ENCODE measurements at regions not wholly inside any gene's neighbourhood (a gene's known extent, or its start where the extent isn't known, plus 50 kb on each side); places are given as distances from the start of the nearest gene placed in this dataset.
"Not testable (repeated sequence)": the region's sequence is repeated elsewhere in the genome, so short reads cannot be mapped to it uniquely, and the experiment has no call there.

GRCh38 chr7:124177891-124178290 lies 145.0 kb upstream of the TMEM229A start:
- DNase-seq (no peak), ATAC-seq (no peak)
- intact Hi-C loops (cut with DNase I): loop anchor here in 1 of 10 donors (5.0 kb wide), 1 partner anchor 589 kb away; the partner anchor contains the start of gene GPR37
- H3K9me3 ChIP-seq: peaks cover 0 to 4% (median 0%) of the 10 kb centered on the region in 12 donors
- H3K27ac ChIP-seq: no peak overlapping the region
- no peaks in the 10 kb centered on the region for H3K4me1 ChIP-seq
- TF ChIP-seq POLR2A (IDR thresholded peaks at IDR 0.05) (no peak), CTCF (IDR thresholded peaks at IDR 0.05) (no peak)
- no peaks in the 10 kb centered on the region for H3K36me3 ChIP-seq
- H3K4me3 ChIP-seq: no peak overlapping the region
- no peaks in the 10 kb centered on the region for H3K27me3 ChIP-seq

- WGBS, 4 donors: 91 to 94% (median 94%) methylated on average over 3 of the region's 3 CpGs
- H3K4me1 ChIP-seq, DNase-seq, H3K36me3 ChIP-seq, ATAC-seq, H3K4me3 ChIP-seq, H3K27ac ChIP-seq, H3K9me3 ChIP-seq, H3K27me3 ChIP-seq: not testable (repeated sequence)
- intact Hi-C loops (cut with DNase I): loop anchor here in 6 of 10 donors (2.0 to 5.0 kb wide), 3 partner anchors 610 to 615 kb away; no protein-coding TSS in a partner anchor
These were observed 138.9 kb upstream of the TMEM229A start for GRCh38 chr7:124171812-124172211.

GRCh38 chr7:124171068-124171467 lies 138.2 kb upstream of the TMEM229A start:
- Histone ChIP-seq H3K4me3 (no peak overlapping the region), H3K4me1 (no peaks in the 10 kb centered on the region), H3K36me3 (no peaks in the 10 kb centered on the region), H3K27me3 (no peaks in the 10 kb centered on the region), H3K27ac (no peak overlapping the region), H3K9me3 (peaks cover 0 to 10% (median 0%) of the 10 kb centered on the region in 12 donors)
- intact Hi-C loops (cut with DNase I): loop anchor here in 6 of 10 donors (2.0 to 5.0 kb wide), 3 partner anchors 611 to 616 kb away; no protein-coding TSS in a partner anchor
- no peak for ATAC-seq
- TF ChIP-seq CTCF (IDR thresholded peaks at IDR 0.05): peak in 10 of 12 donors; percentile 13 to 50 (median 39)
- TF ChIP-seq POLR2A (IDR thresholded peaks at IDR 0.05): no peak
- peak in 1 of 5 donors; percentile 25 for DNase-seq
- WGBS, 4 donors: 26 to 42% (median 41%) methylated on average over 1 of the region's 1 CpG

GRCh38 chr7:124168616-124169015 lies 135.7 kb upstream of the TMEM229A start:
- H3K36me3 ChIP-seq: no peaks in the 10 kb centered on the region
- TF ChIP-seq POLR2A (IDR thresholded peaks at IDR 0.05) (no peak), CTCF (IDR thresholded peaks at IDR 0.05) (no peak)
- no peak overlapping the region for H3K4me3 ChIP-seq
- no peak overlapping the region for H3K27ac ChIP-seq
- WGBS, 4 donors: 46 to 58% (median 52%) methylated on average over 2 of the region's 2 CpGs
- peaks cover 0 to 10% (median 0%) of the 10 kb centered on the region in 12 donors for H3K9me3 ChIP-seq
- intact Hi-C loops (cut with DNase I): loop anchor here in 4 of 10 donors (5.0 kb wide), 2 partner anchors 614 to 619 kb away; no protein-coding TSS in a partner anchor
- DNase-seq: no peak
- no peaks in the 10 kb centered on the region for H3K27me3 ChIP-seq
- H3K4me1 ChIP-seq: no peaks in the 10 kb centered on the region
- ATAC-seq: no peak

- ATAC-seq (no peak), DNase-seq (no peak)
- Histone ChIP-seq H3K36me3 (no peaks in the 10 kb centered on the region), H3K27me3 (peaks cover 0 to 2% (median 0%) of the 10 kb centered on the region in 9 donors), H3K27ac (no peak overlapping the region), H3K9me3 (peaks cover 0 to 7% (median 0%) of the 10 kb centered on the region in 12 donors), H3K4me1 (no peaks in the 10 kb centered on the region), H3K4me3 (no peak overlapping the region)
- TF ChIP-seq POLR2A (IDR thresholded peaks at IDR 0.05): no peak
- TF ChIP-seq CTCF (IDR thresholded peaks at IDR 0.05): no peak
- intact Hi-C loops (cut with DNase I): no loop called here
These were observed 129.8 kb upstream of the TMEM229A start for GRCh38 chr7:124162667-124163066.
